PC-3 (cell line): ENCODE measurements at regions not wholly inside any gene's neighbourhood (a gene's known extent, or its start where the extent isn't known, plus 50 kb on each side); places are given as distances from the start of the nearest gene placed in this dataset.

Source experiments
- CTCF ChIP-seq: fragments of 300-600 bp; sonication (generic); conservative IDR thresholded peaks from 2 replicates; pipeline ENCODE4 v1.5.1; 2017; ENCODE audit warnings: antibody characterized with exemption, low read depth, mild to moderate bottlenecking, low read length
- EZH2 ChIP-seq: fragments of 300-600 bp; sonication (generic); IDR thresholded peaks from one replicate; pipeline ENCODE4 v1.6.1; 2017; ENCODE audit warnings: antibody characterized with exemption, mild to moderate bottlenecking, low read length; ENCODE audit not compliant: unreplicated experiment
- EZH2phosphoT487 ChIP-seq: fragments of 300-600 bp; sonication (generic); IDR thresholded peaks from 2 replicates; pipeline ENCODE4 v1.6.1; 2018; ENCODE audit warnings: mild to moderate bottlenecking, antibody characterized with exemption, low read length, borderline replicate concordance

- TF ChIP-seq CTCF (no peak), EZH2phosphoT487 (no peak), EZH2 (no peak)
These were observed 150.6 kb upstream of the AGAP1 start for GRCh38 chr2:235343156-235343774.
